ENCODE measurements at regions not wholly inside any gene's neighbourhood (a gene's known extent, or its start where the extent isn't known, plus 50 kb on each side); places are given as distances from the start of the nearest gene placed in this dataset.
A peak's percentile ranks its signal among the peaks of the same experiment; 100 is the strongest.

DNA sequence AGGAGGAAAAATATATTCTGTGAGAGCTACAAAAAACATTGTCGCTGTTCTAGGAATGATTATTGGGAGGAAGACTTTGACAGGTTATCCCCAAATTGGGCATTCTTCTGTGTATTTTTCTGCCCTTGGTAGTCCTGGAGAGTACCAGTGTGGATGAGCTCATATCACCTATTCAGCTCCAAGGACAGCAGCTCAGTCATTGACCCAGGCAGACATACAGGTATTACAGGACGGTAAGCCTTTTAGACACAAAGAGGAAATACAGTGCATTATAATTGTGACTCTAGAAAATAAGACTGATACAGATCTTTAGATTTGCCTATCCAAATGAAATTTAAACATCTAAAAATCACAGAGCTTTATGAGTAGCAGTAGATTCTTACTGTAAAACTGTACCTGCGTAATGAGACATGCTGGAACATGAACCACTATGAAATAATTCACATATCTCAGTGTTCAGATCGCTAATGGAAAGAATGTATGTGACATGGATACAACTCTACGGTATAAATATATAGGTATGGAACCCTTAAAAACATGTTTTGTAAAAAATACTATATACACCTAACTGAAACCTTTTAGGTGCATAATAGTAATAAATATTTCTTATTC lies 56.0 kb downstream of the PLK2 start:
- no peak for DNase-seq (ENCODE audit: low spot score)

DNA sequence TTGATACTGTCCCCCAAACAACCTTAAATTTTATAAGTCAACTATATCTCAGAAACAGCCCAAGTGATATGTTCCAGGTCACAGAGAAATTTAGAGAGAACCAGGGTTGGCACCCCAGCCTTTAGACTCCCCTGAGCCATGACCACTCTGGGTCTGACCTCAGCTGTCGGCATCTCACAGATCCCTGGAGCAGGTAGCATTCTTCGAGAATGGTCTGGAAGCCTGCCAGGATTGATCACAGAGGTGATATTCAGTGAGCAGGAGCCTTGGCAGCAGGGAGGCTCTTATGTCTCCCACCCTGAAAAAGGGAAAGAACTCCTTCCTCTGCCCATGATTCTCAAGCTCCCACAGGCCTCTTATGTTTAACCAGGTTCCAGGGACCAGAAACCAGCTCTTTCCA lies 58.2 kb downstream of the PLK2 start:
- no peak for DNase-seq (ENCODE audit: low spot score)

DNA sequence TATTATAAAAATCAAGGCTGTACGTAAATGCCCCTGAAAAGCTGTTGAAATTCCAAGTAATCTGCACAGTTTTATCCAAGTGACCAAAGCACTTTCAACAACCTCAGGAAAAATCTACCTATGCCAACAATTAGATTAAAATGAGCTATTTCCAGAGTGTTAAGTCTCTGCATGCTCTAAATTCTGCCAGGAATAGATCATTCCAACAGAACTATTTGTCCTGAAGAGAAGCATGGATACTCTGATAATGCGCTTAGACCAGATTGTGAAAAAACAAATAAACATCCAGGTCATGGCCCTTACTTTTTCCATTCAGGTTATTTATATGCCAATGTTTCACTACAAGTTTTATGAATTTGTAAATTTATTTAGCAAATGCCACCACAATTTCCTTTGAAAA lies 59.1 kb downstream of the PLK2 start:
- no peak for DNase-seq (ENCODE audit: low spot score)

DNA sequence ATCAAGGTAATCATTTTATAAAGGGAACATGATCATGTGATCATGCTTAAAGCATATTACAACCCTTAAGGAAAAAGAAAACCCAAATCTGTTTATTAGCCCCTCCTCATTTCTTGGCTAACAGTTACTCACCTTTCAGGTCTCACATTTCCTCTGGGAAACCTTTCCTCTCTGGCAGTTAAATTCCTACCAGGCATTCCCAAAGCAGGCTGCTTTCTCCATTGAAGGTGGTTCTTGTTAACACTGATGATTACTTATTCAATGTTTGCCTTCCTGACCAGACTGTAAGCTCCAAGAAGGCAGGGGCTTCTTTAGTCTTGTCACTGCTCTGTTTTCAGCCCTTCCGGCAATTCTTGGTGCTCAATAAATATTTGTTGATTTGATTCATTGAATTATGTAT lies 59.9 kb downstream of the PLK2 start:
- no peak for DNase-seq (ENCODE audit: low spot score)

DNA sequence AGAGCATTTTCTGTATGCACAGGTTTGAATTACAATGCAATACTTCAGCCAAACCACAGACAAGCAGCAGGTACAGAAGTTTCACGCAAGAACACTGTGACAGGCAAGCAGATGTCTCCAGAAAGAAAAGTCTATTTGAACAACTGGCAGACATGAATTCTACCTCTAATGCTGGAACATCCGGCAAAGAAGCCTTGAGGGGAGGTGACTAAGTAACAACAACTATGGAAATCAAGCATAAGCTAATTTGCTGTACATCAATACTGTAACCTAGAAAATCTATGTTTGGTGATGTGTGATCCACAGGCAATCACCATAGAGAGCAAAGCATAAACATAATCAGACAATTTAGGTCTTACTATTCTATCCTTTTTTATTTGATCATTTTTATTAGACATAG lies 65.5 kb downstream of the PLK2 start:
- no peak for DNase-seq (ENCODE audit: low spot score)

DNA sequence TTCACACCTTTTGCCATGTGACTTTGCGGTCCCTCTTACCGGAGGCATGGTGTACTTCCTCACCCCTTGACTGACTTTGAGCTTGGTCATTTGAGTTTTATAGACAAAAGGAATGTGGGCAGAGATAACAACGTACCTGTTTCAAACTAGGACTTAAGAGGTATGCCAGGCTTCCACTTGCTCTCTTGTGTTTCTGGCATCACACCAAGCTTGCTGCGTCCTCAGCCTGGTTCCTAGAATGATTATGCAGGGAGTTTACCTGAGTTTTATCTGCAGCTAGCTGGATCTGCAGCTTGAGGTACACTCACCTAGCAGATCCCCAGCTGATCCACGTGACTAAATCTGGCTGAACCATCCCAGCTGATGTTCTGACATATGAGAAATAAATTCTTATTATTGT lies 66.2 kb downstream of the PLK2 start:
- no peak for DNase-seq (ENCODE audit: low spot score)

DNA sequence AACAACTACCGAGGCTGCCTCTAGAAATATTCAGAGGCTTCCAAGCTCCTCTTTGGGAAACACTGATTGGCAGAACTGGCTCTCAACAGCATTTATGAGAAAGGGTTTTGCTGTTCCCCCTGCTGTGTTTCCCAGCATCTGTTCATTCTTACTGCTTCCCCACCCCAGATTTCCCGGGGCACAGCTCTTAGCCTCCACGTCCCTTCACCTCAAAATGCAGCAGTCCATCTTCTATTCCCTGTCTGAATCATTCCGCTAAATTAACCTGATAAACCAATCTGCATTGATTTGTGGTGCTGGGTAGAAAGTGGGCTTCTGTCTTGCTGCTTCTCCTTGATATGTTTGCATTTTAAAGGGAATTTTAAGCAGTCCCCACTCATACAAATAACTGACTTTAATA lies 67.4 kb downstream of the PLK2 start:
- DNase-seq (ENCODE audit: low spot score), result no peak

DNA sequence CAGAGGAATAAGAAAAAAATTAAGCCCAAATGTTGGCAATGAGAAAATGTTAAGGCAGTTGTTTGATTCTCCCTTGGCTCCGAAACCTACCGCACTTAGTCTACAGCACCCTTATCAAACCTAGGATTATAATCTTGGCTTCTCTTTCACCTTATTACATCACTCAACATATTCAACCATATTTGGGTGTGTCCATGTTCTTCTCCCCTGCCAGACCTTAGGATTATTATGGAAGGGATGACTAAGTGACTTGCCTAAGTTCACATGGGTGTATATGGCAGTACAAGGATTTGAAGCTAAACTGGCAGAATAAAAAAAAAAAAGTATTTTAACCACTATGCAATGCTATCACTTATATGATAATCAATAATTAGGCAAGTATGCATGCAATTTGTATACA lies 76.4 kb downstream of the PLK2 start:
- no peak for DNase-seq (ENCODE audit: low spot score)

DNA sequence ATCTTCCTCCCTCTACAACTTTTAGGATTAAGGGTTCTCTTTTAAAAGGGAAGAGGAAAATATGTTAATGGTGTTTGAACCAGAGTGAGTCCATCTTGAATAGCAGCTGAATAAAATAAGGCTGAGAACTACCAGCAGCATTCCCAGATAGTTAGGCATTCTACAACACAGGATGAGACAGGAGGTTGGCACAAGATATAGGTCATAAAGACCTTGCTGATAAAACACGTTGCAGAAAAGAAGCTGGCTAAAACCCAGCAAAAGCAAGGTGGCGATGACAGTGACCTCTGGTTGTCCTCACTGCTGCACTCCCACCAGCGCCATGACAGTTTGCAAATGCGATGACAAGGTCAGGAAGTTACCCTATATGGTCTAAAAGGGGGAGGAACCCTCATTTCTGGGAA lies 77.8 kb downstream of the PLK2 start:
- DNase-seq (ENCODE audit: low spot score), result no peak

DNA sequence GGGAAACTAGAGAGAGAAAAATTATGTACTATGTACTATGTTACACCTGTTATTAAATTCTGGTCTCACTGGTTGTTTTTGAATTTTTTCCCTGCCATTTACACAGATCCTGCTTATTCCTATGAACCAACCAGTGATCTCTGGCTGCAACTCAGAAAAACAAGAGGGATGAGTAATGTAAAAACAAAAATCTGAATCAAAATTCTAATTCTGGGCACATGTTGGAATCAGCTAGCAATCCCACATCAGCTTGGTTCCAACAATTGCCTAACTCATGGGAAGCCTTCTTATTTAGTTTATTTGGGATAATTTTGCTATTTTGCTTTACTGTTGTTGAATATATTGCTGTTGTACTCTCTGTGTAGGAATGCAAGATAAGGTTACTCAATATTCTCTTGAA lies 78.3 kb downstream of the PLK2 start:
- no peak for DNase-seq (ENCODE audit: low spot score)

DNA sequence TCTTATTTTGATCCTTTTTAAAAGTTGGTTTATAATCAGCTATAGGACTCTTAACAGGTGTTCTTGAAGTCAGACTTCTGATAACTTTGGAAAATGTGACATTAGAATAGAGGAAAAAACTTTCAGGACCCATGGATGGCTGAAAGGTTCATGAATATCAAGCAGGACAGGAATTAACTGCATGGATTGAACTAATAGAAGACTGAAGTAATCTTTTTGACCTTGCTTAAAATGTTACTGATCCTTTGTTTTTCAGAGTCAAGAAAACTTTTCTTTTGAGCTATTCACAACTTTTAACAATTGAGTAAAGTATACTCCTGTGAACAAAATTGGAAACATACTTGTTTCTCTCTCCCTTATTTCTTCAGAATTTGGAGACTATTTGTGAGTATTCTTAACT lies 79.2 kb downstream of the PLK2 start:
- DNase-seq (ENCODE audit: low spot score), result no peak

DNA sequence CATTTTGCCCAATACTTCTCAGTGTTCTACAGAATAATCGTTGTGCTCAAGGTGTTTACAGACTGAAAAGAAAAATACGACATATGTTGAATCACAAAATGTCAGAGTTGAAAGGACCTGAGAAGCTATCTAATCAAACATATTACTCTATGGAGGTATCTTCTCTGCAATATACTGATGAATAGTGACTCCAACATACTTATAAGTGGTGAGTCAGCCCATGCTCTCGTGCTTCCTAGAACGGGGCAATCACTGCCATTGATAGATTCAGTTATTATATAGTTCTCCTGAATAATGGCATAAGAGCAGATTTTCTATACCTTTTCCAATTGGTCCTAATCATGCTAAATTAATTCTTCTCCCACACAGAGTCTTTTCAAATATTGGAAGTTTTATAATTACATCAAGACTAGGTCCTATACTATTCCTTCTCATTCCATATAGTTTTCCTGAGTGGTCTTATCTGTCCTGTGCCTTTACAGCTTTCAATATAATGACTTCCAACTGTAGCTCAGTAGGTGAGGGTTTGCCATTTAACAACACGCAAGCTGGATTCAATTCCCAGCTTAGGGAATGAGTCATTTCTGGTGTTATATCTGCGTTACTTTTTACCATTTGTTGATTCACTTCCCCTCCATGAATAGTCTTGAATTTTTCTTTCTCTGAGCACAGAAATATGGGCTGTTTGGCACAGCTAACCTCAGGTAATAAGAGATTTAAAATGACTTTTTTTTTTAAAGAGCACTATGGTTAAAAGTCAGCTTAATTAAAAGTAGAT lies 81.1 kb downstream of the PLK2 start:
- DNase-seq (ENCODE audit: low spot score), result no peak

DNA sequence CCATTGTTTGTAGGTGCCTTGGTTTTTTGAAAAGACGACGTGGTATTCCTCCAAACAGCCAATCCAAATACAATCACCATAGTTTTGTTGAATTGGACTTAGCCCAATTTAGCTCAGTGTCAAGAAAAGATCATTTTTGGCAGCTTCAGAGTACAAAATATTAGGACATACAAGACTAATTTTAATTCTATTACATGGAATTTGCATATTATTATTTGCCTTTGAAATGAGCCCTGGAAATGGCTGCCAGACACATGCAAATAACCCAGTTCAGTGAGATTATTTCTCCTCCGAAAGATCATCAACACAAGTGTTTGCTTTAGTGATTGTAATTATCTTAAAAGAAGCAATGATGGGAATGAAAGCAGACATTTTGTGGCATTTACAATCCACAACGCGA lies 89.3 kb downstream of the PLK2 start:
- DNase-seq (ENCODE audit: low spot score), result no peak

DNA sequence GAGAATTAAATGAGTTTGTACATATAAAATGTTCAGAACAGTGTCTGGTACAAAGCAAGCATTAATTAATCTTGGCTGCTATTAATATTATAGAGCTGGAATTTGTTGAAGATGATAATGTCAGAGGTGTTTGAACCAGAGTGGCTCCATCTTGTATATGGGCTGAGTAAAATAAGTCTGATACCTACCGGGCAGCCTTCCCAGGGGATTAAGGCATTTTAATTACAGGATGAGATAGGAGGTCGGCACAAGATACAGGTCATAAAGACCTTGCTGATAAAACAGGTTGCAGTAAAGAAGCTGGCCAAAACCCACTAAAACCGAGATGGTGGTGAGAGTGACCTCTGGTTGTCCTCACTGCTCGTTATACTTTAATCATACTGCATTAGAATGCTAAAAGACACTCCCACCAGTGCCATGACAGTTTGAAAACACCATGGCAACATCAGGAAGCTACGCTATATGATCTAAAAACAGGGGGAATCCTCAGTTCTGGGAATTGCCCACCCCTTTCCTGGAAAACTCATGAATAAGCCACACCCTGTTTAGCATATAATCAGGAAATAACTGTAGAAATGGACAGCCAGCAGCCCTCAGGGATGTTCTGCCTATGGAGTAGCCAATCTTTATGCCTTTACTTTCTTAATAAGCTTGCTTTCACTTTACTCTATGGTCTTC lies 90.2 kb downstream of the PLK2 start:
- no peak for DNase-seq (ENCODE audit: low spot score)

DNA sequence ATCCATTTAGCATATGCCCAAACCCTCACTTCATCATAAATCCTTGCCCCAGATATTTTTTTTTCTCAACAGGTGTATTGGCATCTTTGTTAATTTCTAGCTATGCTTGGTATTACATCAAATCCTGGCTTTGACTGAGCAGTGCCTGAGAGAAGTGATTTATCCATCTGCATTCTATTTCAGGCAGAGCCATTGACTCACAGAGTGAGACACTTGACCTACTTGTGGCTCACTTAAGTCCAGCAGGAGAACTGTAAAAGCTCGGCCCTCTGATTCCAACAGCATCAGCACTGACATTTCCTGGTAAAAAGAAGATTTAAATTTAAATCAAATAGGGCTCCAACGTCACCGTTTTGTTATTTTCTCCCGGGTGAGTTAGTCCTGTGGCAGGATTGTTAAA lies 93.4 kb downstream of the PLK2 start:
- peak; percentile 17 for DNase-seq (ENCODE audit: low spot score)

DNA sequence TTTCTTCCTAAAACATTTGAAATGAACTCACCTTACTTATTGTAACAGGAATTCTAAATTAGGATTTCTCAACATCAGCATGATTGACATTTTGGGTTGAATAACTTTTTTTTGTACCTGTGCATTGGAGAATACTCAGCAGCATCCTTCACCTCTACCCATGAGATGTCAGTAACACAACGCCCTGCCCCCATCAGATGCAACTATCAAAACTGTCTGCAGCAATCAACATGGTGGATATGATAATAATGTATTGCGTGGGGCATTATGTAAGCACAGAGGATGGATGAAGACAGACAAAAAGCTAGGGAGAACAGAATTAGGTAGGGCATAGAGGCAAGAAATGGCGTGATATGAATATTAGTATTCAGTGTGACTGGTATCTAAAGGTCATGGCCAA lies 94.1 kb downstream of the PLK2 start:
- DNase-seq (ENCODE audit: low spot score), result no peak

DNA sequence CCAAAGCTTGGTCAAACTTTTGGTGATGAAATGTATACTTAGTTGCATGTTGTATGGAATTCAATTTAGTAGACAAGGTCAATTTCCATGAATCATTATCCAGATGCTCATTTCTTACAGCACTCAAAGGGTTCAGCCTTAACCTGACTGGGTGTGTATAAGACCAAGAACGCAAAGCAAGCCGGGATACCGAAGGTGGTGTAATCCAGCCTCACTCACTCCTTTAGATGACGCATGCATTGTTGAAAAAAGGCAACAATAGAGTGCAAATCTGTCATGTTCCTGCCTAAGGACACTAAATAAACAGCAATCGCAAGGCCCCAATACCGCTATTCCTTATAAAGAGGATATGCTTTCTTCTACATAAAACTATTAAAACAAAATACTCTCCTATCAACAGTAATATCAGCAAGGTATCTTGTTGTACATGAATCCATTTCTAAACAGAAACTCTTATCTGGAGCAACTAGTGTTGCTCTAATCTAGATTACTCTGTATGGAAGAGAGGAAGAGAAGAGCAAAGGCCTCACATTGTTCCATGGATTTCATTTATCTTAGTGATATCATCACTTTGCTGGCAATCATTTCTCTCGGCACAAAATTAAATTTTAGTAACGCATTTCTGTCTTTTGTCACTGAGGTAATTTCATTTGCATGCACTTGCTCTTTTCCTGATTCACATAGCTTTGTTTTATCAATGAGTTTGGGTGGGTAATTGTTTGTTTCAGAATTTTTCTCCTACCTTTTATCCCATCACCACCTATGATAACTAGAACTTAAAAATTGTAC lies 96.2 kb downstream of the PLK2 start:
- DNase-seq (ENCODE audit: low spot score), result no peak

DNA sequence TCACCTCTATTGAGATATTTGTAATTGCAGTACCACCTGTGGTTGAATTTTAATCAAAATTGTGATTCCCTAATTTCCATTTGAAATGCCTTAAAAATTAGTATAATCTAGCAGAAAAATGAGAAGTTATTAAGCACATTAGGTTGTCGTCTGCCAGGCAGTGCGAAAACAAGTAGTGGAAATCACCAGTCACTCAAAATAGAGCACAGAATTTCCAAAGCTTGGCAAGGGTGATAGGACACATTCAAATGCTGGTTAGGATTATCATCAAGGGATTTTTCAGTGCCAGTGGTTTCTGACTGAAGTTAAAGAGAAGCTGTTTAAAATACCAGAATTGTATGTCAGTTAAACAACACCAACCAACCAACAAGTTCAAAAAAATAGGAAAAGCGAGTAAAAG lies 97.8 kb downstream of the PLK2 start:
- DNase-seq (ENCODE audit: low spot score), result no peak

DNA sequence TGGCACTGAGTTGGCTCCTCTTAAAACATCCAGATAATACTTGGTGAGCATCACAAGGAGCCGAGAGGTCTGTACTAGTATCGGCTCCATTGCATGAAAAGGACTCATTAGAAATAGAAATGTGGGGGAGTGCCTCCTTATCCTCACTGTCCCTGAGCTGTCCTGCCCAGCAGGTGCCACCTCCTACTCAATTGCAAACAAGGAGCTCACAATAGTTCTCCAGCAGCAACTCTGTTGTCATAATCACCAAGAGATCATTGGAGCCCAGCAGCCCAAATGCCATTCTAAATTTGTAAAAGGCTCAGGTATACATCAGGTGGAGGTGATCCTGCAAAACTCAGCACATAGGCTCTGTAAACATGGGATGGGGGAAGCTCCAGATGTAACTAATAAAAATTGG lies 99.1 kb downstream of the PLK2 start:
- no peak for DNase-seq (ENCODE audit: low spot score)

DNA sequence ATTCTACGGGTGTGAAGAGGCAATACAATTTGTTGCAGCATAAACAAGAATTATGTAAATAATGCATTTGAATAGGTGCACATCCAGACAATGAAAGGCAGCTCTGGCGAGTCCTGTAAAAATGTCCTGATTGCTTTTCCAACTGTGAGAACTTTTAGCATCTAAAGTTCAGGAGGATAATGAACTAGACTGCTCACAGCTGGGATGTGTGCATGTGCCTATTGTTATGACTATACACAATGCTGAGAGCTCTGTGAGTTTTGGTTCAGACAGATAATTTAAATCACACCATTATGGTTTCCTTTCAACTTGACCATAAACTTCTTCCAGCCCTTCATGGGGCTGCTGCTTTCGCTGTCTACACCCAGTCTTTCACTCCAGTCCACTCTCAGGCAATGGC lies 99.9 kb downstream of the PLK2 start:
- DNase-seq (ENCODE audit: low spot score), result no peak

DNA sequence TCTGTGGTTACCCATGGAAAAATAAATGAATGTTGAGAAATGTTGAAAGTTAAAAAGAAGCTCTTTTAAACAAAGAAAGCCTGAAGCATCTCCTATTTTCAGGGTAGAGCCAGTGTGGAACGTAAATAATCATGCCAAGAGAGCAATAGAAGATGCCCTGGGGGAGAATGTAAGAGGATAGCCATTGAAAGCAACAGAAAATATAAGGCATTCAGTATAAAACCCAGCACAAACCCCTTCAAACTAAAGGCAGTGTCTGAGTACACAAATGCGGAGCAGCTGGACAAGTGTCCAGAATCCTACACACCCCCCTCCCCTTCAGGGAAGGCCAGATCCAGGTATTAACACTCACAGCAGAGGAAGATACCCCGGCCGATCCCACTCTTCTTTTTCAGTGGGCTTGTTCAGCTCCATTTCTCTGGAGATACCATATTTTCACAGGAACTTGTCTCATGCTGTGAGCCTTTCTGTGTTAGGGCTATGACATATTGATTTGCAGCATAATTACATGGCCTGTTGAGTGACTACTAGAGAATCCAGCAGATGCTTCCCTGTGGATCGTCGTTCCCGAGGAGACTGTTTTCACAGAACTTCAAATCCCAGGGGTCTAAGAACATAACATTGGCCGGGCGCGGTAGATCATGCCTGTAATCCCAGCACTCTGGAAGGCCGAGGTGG lies 101.2 kb downstream of the PLK2 start:
- DNase-seq (ENCODE audit: low spot score), result no peak

DNA sequence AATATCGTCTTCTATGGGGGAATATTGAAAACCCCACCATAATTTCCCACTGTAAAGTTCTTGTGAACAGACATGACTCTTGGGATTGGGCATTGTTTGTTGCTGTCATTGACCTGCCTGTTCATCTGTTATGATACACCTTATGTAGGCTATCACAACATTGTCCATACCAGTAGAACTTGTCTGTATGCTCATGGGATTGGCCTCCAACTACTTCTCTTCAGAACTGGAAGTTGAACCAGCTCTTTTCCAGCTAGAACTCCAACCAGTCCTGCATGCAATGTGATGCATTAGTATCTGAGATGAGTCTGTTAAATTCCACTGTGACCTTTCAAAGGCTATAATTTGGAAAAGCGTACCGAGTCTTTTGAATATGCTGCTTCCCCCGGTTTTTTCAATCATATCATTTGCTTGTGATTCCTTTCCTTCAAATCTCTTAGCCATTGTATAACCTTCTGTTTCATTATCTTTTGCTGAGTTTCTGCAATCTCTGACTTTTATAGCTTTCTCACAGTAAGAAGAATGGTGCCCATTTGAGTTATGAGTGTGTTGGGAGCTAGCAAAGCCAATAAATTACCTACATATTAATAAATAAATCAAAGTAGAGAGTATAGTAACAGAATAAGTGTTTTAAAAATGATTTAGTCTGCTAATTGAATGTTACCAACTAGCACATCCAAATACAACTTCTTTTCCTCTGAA lies 101.9 kb downstream of the PLK2 start:
- DNase-seq (ENCODE audit: low spot score), result no peak

All from GM03348 (cell line).